Ovary (tissue), 7 donors: ENCODE measurements at regions not wholly inside any gene's neighbourhood (a gene's known extent, or its start where the extent isn't known, plus 50 kb on each side); places are given as distances from the start of the nearest gene placed in this dataset.
"Not testable (repeated sequence)": the region's sequence is repeated elsewhere in the genome, so short reads cannot be mapped to it uniquely, and the experiment has no call there.

ENCODE experiments used
- DNase-seq, 5 donors: peaks; one replicate each; pipeline ENCODE4 v3.0.0-alpha.2; 2019 to 2020
- H3K27ac ChIP-seq, 2 donors: fragments of 200-600 bp; one replicate each; pipeline versions ENCODE4 v1.5.1 to v1.8.0; 2019 to 2022
- H3K27me3 ChIP-seq: fragments of 200-600 bp; one replicate; pipeline ENCODE4 v1.8.0; 2022
- H3K36me3 ChIP-seq: fragments of 200-600 bp; sonication (generic); one replicate; pipeline ENCODE4 v1.5.1; 2019
- H3K4me1 ChIP-seq: one replicate; pipeline ENCODE4 v1.8.1; 2013; ENCODE audit warnings: mild to moderate bottlenecking, moderate library complexity; ENCODE audit not compliant: insufficient read depth
- H3K4me3 ChIP-seq: fragments of 200-600 bp; sonication (generic); one replicate; pipeline ENCODE4 v1.5.1; 2017
- H3K9me3 ChIP-seq, 2 donors: fragments of 200-600 bp in 1 of 2; sonication (generic) in 1 of 2; one replicate each; pipeline versions ENCODE4 v1.5.1 to v1.8.1; 2013 to 2019; ENCODE audit warnings: mild to moderate bottlenecking in 1 of 2, moderate library complexity in 1 of 2
- CTCF ChIP-seq, 3 donors: fragments of 450-650 bp in 2 of 3; fragments of 200-600 bp in 1 of 3; IDR thresholded peaks; one replicate each; pipeline versions ENCODE4 v1.5.1 to v1.8.0; 2016 to 2022; ENCODE audit warnings: antibody characterized with exemption in 3 of 3, mild to moderate bottlenecking in 1 of 3
- EP300 ChIP-seq: sonication (generic); formaldehyde crosslinking; IDR thresholded peaks from one replicate; pipeline ENCODE4 v1.6.1; 2017; ENCODE audit warnings: antibody characterized with exemption
- POLR2A ChIP-seq: fragments of 450-650 bp; IDR thresholded peaks from one replicate; pipeline ENCODE4 v1.6.1; 2017; ENCODE audit warnings: antibody characterized with exemption, mild to moderate bottlenecking, moderate library complexity
- WGBS, 3 donors: extraction: QIAGEN DNeasy Blood & Tissue Kit in 1 of 3; methylation state at CpG; one replicate each; pipeline versions ENCODE4 v1.1.5 to v1.1.7; 2013 to 2017; 5-methylcytosine and 5-hydroxymethylcytosine counted together
- intact Hi-C, 4 donors: fragments of 100-400 bp; cut with DNase I; formaldehyde crosslinking; loops; one replicate each; pipeline versions ENCODE4 v1.11.0 to v1.15.1; 2022 to 2023
- donor health status: DM: no; HTN: no; CAD: no; lungs with moderate emphysema.
- donor health status: DM: no; HTN: no; CAD: no.
- donor health status: Bipolar disorder and iron deficiency.
- donor health status: DM: no; HTN: no; CAD: no.
- donor health status: DM: yes; HTN: yes; CAD: no.

- no peak for DNase-seq
- Histone ChIP-seq H3K27me3 (no peaks in the 10 kb centered on the region), H3K27ac (no peak overlapping the region), H3K36me3 (no peaks in the 10 kb centered on the region), H3K4me3 (no peak overlapping the region), H3K9me3 (no peaks in the 10 kb centered on the region), H3K4me1 (no peaks in the 10 kb centered on the region)
- WGBS, 3 donors = 40 to 51% (median 51%) methylated on average over 2 of the region's 2 CpGs
- intact Hi-C loops = no loop called here
- TF ChIP-seq CTCF (IDR thresholded peaks at IDR 0.05) (no peak), POLR2A (no peak), EP300 (no peak)
Observed at GRCh38 chrX:66751136-66751782, 112.4 kb upstream of the EDA2R start.

- intact Hi-C loops, H3K4me3 ChIP-seq, DNase-seq, H3K4me1 ChIP-seq, H3K27me3 ChIP-seq, H3K9me3 ChIP-seq, H3K36me3 ChIP-seq, H3K27ac ChIP-seq: not testable (repeated sequence)
- 58 to 65% (median 59%) methylated on average over 1 of the region's 1 CpG for WGBS, 3 donors
Observed at GRCh38 chrX:66744519-66744918, 105.6 kb upstream of the EDA2R start.

DNA sequence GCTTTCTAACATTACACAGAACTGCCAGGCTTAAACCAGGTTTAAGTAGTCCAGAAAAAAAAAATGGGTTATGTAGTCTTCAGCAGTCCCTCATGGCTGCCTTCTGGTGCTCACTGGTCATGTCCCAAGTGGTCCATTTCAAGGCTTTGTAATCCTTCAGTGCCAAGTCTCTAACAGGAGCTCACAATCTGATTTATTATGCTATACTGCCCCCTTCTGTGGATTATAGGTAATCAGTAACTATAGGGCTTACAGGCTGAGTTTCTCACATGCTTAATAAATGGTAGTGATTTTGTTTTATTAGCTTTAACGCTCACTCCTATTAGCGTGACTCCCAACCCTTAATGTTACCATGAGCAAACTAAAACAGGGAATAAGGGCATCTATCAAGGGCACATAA lies 92.5 kb upstream of the EDA2R start:
- no peak for TF ChIP-seq CTCF (IDR thresholded peaks at IDR 0.05)
- no peak for DNase-seq

GRCh38 chrX:66728818-66729271 lies 90.0 kb upstream of the EDA2R start:
- Histone ChIP-seq H3K36me3 (no peaks in the 10 kb centered on the region), H3K27me3 (no peaks in the 10 kb centered on the region), H3K27ac (no peak overlapping the region), H3K4me3 (peak overlapping the region; percentile 37), H3K4me1 (no peaks in the 10 kb centered on the region), H3K9me3 (no peaks in the 10 kb centered on the region)
- intact Hi-C loops = no loop called here
- TF ChIP-seq EP300 (no peak), POLR2A (no peak), CTCF (IDR thresholded peaks at IDR 0.05) (peak in 2 of 3 donors; percentile 39 to 46)
- 19 to 33% (median 22%) methylated on average over 21 of the region's 21 CpGs for WGBS, 3 donors
- DNase-seq = peak; percentile 14 to 51 (median 27)

More for the DNA sequence above, 92.5 kb upstream of the EDA2R start:
- no peaks in the 10 kb centered on the region for H3K27me3 ChIP-seq
- H3K4me3 ChIP-seq = no peak overlapping the region
- H3K36me3 ChIP-seq = no peaks in the 10 kb centered on the region
- 12 to 23% (median 22%) methylated on average over 2 of the region's 2 CpGs for WGBS, 3 donors
- no peak overlapping the region for H3K27ac ChIP-seq
- no peaks in the 10 kb centered on the region for H3K9me3 ChIP-seq
- intact Hi-C loops = no loop called here
- no peaks in the 10 kb centered on the region for H3K4me1 ChIP-seq

- intact Hi-C loops = no loop called here
- H3K27me3 ChIP-seq = no peaks in the 10 kb centered on the region
- H3K4me1 ChIP-seq = no peaks in the 10 kb centered on the region
- 44 to 73% (median 62%) methylated on average over 3 of the region's 3 CpGs for whole genome bisulfite sequencing, 3 donors
- no peaks in the 10 kb centered on the region for H3K9me3 ChIP-seq
- no peak for TF ChIP-seq EP300
- TF ChIP-seq POLR2A = no peak
- no peak for TF ChIP-seq CTCF (IDR thresholded peaks at IDR 0.05)
- no peak overlapping the region for H3K27ac ChIP-seq
- DNase-seq = no peak
- H3K36me3 ChIP-seq = no peaks in the 10 kb centered on the region
- H3K4me3 ChIP-seq = no peak overlapping the region
Observed at GRCh38 chrX:66717926-66718325, 79.0 kb upstream of the EDA2R start.
